ENCODE measurements at regions not wholly inside any gene's neighbourhood (a gene's known extent, or its start where the extent isn't known, plus 50 kb on each side); places are given as distances from the start of the nearest gene placed in this dataset.
"Not testable (repeated sequence)": the region's sequence is repeated elsewhere in the genome, so short reads cannot be mapped to it uniquely, and the experiment has no call there.

GRCh38 chr14:105912641-105913180, 386.3 kb downstream of the TMEM121 start:
- H3K36me3 ChIP-seq (replicated peaks in 1 of 2): no peaks in the 10 kb centered on the region
- H3K27ac ChIP-seq: no peak overlapping the region
- H3K27me3 ChIP-seq: no peaks in the 10 kb centered on the region
- no peaks in the 10 kb centered on the region for H3K4me1 ChIP-seq (replicated peaks in 1 of 2)
- intact Hi-C loops (cut with DNase I): no loop called here
- no peak overlapping the region for H3K4me3 ChIP-seq
- 65 to 75% (median 68%) methylated on average over 8 to 11 of the region's 11 CpGs; no CpG with 5 or more reads in 1 of the 4 donors for WGBS, 4 donors
- no peak for TF ChIP-seq POLR2A (IDR thresholded peaks at IDR 0.05)
- TF ChIP-seq, protein P1, sequence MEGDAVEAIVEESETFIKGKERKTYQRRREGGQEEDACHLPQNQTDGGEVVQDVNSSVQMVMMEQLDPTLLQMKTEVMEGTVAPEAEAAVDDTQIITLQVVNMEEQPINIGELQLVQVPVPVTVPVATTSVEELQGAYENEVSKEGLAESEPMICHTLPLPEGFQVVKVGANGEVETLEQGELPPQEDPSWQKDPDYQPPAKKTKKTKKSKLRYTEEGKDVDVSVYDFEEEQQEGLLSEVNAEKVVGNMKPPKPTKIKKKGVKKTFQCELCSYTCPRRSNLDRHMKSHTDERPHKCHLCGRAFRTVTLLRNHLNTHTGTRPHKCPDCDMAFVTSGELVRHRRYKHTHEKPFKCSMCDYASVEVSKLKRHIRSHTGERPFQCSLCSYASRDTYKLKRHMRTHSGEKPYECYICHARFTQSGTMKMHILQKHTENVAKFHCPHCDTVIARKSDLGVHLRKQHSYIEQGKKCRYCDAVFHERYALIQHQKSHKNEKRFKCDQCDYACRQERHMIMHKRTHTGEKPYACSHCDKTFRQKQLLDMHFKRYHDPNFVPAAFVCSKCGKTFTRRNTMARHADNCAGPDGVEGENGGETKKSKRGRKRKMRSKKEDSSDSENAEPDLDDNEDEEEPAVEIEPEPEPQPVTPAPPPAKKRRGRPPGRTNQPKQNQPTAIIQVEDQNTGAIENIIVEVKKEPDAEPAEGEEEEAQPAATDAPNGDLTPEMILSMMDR (IDR thresholded peaks at IDR 0.05): no peak
- no peak for DNase-seq
- H3K9me3 ChIP-seq (replicated peaks in 1 of 3): no peaks in the 10 kb centered on the region

GRCh38 chr14:105913221-105913620, 386.8 kb downstream of the TMEM121 start:
- H3K4me1 ChIP-seq (replicated peaks in 1 of 2): no peaks in the 10 kb centered on the region
- no peak for TF ChIP-seq POLR2A (IDR thresholded peaks at IDR 0.05)
- TF ChIP-seq, protein P1 (IDR thresholded peaks at IDR 0.05): no peak
- no peaks in the 10 kb centered on the region for H3K36me3 ChIP-seq (replicated peaks in 1 of 2)
- no peak overlapping the region for H3K27ac ChIP-seq
- no peak for DNase-seq
- H3K9me3 ChIP-seq (replicated peaks in 1 of 3): no peaks in the 10 kb centered on the region
- 70 to 90% (median 79%) methylated on average over 2 to 9 of the region's 9 CpGs for WGBS, 4 donors
- no peaks in the 10 kb centered on the region for H3K27me3 ChIP-seq
- intact Hi-C loops (cut with DNase I): no loop called here
- H3K4me3 ChIP-seq: no peak overlapping the region

DNA sequence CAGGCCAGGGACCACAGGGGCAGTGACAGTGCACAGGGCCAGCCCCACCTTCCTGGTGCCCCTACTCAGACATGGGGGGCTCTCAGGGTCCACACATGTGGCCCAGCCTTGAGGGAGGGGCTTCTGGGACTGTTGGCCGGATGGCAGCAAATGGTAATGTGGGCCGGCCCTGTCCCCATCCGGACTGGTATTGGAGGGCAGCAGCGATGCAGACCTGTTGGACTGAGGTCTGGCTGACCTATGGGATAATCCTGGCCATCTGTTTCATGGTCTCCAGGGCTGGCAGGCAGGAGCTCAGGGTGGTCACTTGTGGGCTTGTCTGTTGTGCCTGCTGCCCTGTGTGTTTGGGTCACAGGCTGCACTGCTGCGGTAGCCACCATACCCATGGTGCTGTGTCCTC, 387.5 kb downstream of the TMEM121 start:
- no peak for DNase-seq
- Histone ChIP-seq H3K27ac (no peak overlapping the region), H3K27me3 (no peaks in the 10 kb centered on the region), H3K36me3 (replicated peaks in 1 of 2) (no peaks in the 10 kb centered on the region), H3K9me3 (replicated peaks in 1 of 3) (no peaks in the 10 kb centered on the region), H3K4me1 (replicated peaks in 1 of 2) (no peaks in the 10 kb centered on the region), H3K4me3 (no peak overlapping the region)
- TF ChIP-seq, protein P1 (IDR thresholded peaks at IDR 0.05): no peak
- no peak for TF ChIP-seq POLR2A (IDR thresholded peaks at IDR 0.05)
- 72 to 100% (median 84%) methylated on average over 1 to 5 of the region's 5 CpGs; no CpG with 5 or more reads in 1 of the 4 donors for WGBS, 4 donors
- intact Hi-C loops (cut with DNase I): no loop called here

- H3K4me1 ChIP-seq (replicated peaks in 1 of 2); intact Hi-C loops (cut with DNase I); H3K9me3 ChIP-seq (replicated peaks in 1 of 3); H3K27me3 ChIP-seq; H3K36me3 ChIP-seq (replicated peaks in 1 of 2); DNase-seq; H3K4me3 ChIP-seq; H3K27ac ChIP-seq: not testable (repeated sequence)
- 66 to 83% (median 80%) methylated on average over 4 to 12 of the region's 12 CpGs for WGBS, 4 donors
Observed at GRCh38 chr14:105914281-105914680, 387.9 kb downstream of the TMEM121 start.

DNA sequence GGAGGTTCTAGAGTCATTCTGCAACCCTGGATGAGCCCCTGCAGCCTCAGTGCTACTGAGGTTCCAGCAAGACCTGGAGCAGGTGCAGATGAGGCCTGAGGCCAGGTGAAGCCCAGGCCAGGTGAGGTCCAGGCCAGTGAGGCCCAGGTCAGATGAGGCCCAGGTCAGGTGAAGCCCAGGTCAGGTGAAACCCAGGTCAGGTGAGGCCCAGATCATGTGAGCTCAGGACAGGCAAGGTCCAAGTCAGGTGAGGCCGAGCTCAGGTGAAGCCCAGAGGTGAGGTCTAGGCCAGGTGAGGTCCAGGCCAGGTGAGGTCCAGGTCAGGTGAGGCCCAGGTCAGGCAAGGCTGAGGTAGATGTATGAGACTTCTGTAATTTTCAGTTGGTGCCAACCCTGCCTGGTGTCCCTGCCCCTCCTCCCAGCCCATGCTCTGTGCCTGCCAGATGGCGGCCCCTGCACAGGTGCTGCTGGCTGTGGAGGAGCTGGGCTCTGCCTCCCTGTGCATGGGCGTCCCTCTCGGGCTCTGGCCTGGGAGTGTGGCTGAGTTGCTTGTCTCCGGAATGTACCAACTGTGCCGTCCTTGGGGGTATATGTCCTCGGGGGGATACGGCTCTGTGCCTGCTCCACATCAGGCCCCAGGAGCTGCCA, 388.5 kb downstream of the TMEM121 start:
- WGBS, 4 donors: 78 to 82% (median 81%) methylated on average over 2 to 8 of the region's 8 CpGs; no CpG with 5 or more reads in 1 of the 4 donors
- no peak for TF ChIP-seq POLR2A (IDR thresholded peaks at IDR 0.05)
- TF ChIP-seq, protein P1 (IDR thresholded peaks at IDR 0.05): no peak
- DNase-seq: no peak

DNA sequence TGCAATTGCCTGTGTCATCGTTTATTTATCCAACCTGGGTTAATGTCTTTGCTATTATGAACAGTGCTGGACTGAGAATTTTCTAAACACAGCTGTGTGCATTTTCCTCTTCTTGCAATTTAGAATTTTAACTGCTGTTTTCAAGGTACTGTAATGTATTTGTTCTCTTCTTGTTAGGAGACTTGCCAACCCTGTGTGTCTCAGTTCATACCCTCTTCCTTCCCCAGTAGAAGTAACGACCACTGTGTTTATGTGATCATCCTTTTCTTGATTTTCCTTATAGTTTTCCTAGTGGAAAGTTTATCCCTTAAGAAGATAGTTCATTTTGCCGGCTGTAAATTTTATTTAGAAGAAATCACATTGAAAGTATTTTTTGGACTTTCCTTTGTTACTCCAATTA, 389.2 kb downstream of the TMEM121 start:
- H3K27ac ChIP-seq; H3K9me3 ChIP-seq (replicated peaks in 1 of 3); H3K4me1 ChIP-seq (replicated peaks in 1 of 2); DNase-seq; H3K27me3 ChIP-seq; H3K36me3 ChIP-seq (replicated peaks in 1 of 2); H3K4me3 ChIP-seq; intact Hi-C loops (cut with DNase I): not testable (repeated sequence)
- WGBS, 4 donors: 43 to 55% (median 50%) methylated on average over 3 of the region's 3 CpGs

More for the DNA sequence above, 388.5 kb downstream of the TMEM121 start:
- H3K27ac ChIP-seq: no peak overlapping the region
- H3K9me3 ChIP-seq (replicated peaks in 1 of 3): no peaks in the 10 kb centered on the region
- intact Hi-C loops (cut with DNase I): no loop called here
- no peaks in the 10 kb centered on the region for H3K27me3 ChIP-seq
- no peak overlapping the region for H3K4me3 ChIP-seq
- no peaks in the 10 kb centered on the region for H3K36me3 ChIP-seq (replicated peaks in 1 of 2)
- H3K4me1 ChIP-seq (replicated peaks in 1 of 2): no peaks in the 10 kb centered on the region

GRCh38 chr14:105917136-105917932, 391.0 kb downstream of the TMEM121 start:
- H3K9me3 ChIP-seq (replicated peaks in 1 of 3); H3K36me3 ChIP-seq (replicated peaks in 1 of 2); intact Hi-C loops (cut with DNase I); H3K4me1 ChIP-seq (replicated peaks in 1 of 2); H3K4me3 ChIP-seq; H3K27ac ChIP-seq; DNase-seq; H3K27me3 ChIP-seq: not testable (repeated sequence)
- 62 to 82% (median 73%) methylated on average over 9 to 20 of the region's 20 CpGs for WGBS, 4 donors
